ENCODE measurements at regions not wholly inside any gene's neighbourhood (a gene's known extent, or its start where the extent isn't known, plus 50 kb on each side); places are given as distances from the start of the nearest gene placed in this dataset.
A peak's percentile ranks its signal among the peaks of the same experiment; 100 is the strongest.

DNA sequence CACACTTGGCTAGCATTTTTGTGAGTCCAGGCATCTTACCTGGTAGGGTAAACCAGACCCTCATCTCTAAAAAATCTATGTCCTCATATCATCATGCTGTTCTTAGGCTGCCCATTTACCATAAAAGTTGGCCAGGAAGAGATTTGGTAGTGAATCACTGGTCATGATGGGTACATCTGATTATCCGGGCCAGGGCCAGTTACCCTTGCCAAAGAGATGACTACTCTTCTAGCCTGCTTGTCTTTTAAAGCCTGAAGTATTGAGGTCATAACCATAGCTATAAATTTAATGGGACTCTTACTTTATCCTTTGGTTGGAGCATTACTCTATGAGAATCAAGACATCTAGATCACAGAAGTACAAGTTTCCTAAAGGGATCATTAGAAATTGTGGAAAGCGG lies 276.8 kb downstream of the TENT5A start:
- Histone ChIP-seq H3K27me3 (ENCODE audit: insufficient read depth, low read length) (no peaks in the 10 kb centered on the region), H3K9me2 (ENCODE audit: low read depth, low read length) (no peaks in the 10 kb centered on the region), H3K27ac (ENCODE audit: low read depth, low read length, poor library complexity, severe bottlenecking) (no peak overlapping the region)

DNA sequence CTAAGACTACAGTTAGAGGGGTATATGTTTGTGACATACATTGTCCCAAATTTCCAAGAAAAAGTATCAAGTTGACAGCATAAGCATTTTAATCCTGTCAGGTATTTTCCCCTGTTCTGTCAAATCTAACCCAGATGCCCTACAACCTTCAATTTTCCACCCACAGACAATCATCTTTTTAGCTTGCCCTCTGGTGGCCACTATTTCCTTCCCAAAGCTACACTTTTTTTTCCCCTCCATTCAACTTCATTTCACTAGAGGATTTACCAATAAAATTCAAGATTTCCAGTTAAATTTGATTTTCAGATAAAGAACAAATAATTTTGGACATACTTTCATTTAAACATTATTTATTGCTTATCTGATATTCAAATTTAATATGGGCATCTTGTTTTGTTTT lies 286.6 kb downstream of the TENT5A start:
- Histone ChIP-seq H3F3A (ENCODE audit: insufficient read depth, low read length) (no peaks in the 10 kb centered on the region), H3K27me3 (ENCODE audit: insufficient read depth, low read length) (no peaks in the 10 kb centered on the region), H3K4me2 (ENCODE audit: low read length) (no peak overlapping the region), H3K9ac (ENCODE audit: low read length) (no peak overlapping the region), H3K36me3 (ENCODE audit: insufficient read depth, low read length) (no peaks in the 10 kb centered on the region), H3K4me1 (ENCODE audit: insufficient read depth, low read length, severe bottlenecking) (no peaks in the 10 kb centered on the region), H3K4me3 (ENCODE audit: low read depth, low read length, poor library complexity, severe bottlenecking) (no peak overlapping the region), H3K9me3 (ENCODE audit: low read length) (no peaks in the 10 kb centered on the region), H3K27ac (ENCODE audit: low read depth, low read length, poor library complexity, severe bottlenecking) (no peak overlapping the region), H4K20me1 (ENCODE audit: insufficient read depth, low read length) (no peaks in the 10 kb centered on the region), H2AFZ (ENCODE audit: low read length) (no peak overlapping the region), H3K79me2 (ENCODE audit: insufficient read depth, low read length) (no peaks in the 10 kb centered on the region), H3K9me2 (ENCODE audit: low read depth, low read length) (no peaks in the 10 kb centered on the region)
- TF ChIP-seq, protein P1, sequence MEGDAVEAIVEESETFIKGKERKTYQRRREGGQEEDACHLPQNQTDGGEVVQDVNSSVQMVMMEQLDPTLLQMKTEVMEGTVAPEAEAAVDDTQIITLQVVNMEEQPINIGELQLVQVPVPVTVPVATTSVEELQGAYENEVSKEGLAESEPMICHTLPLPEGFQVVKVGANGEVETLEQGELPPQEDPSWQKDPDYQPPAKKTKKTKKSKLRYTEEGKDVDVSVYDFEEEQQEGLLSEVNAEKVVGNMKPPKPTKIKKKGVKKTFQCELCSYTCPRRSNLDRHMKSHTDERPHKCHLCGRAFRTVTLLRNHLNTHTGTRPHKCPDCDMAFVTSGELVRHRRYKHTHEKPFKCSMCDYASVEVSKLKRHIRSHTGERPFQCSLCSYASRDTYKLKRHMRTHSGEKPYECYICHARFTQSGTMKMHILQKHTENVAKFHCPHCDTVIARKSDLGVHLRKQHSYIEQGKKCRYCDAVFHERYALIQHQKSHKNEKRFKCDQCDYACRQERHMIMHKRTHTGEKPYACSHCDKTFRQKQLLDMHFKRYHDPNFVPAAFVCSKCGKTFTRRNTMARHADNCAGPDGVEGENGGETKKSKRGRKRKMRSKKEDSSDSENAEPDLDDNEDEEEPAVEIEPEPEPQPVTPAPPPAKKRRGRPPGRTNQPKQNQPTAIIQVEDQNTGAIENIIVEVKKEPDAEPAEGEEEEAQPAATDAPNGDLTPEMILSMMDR (IDR thresholded peaks at IDR 0.05; ENCODE audit: low read length): peak; percentile 44
- TF ChIP-seq EZH2 (IDR thresholded peaks at IDR 0.05; ENCODE audit: borderline replicate concordance, low read length): no peak

More for the DNA sequence above, 276.8 kb downstream of the TENT5A start:
- Histone ChIP-seq H3K4me1 (ENCODE audit: insufficient read depth, low read length, severe bottlenecking) (no peaks in the 10 kb centered on the region), H3K4me2 (ENCODE audit: low read length) (no peak overlapping the region), H3K79me2 (ENCODE audit: insufficient read depth, low read length) (no peaks in the 10 kb centered on the region), H3K4me3 (ENCODE audit: low read depth, low read length, poor library complexity, severe bottlenecking) (no peak overlapping the region), H3K9ac (ENCODE audit: low read length) (no peak overlapping the region), H3K9me3 (ENCODE audit: low read length) (no peaks in the 10 kb centered on the region), H2AFZ (ENCODE audit: low read length) (no peak overlapping the region), H3F3A (ENCODE audit: insufficient read depth, low read length) (no peaks in the 10 kb centered on the region), H4K20me1 (ENCODE audit: insufficient read depth, low read length) (no peaks in the 10 kb centered on the region), H3K36me3 (ENCODE audit: insufficient read depth, low read length) (no peaks in the 10 kb centered on the region)
- TF ChIP-seq EZH2 (IDR thresholded peaks at IDR 0.05; ENCODE audit: borderline replicate concordance, low read length): no peak
- TF ChIP-seq, protein P1 (IDR thresholded peaks at IDR 0.05; ENCODE audit: low read length): no peak

DNA sequence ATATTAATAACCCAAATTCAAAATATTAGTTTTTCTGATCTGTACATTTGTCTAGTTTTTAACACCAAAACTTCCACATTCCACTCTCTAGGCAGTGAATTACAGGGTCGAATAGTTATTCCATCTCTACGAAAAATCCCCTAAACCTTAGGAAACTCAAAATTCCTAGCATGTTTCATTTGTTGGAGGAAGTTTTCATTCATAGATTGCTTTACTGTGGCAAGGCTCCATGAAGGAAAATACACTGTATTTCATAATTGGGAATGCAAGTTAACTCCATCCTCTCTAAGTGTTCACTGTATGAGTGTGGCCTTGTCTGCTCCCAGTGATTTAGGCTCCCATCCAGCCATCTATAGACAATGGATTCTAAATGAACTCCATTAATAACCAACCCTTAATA lies 296.1 kb downstream of the TENT5A start:
- no peak overlapping the region for H3K4me3 ChIP-seq (ENCODE audit: low read depth, low read length, poor library complexity, severe bottlenecking)
- no peak overlapping the region for H3K9ac ChIP-seq (ENCODE audit: low read length)
- no peak overlapping the region for H3K4me2 ChIP-seq (ENCODE audit: low read length)
- H3K27me3 ChIP-seq (ENCODE audit: insufficient read depth, low read length): no peaks in the 10 kb centered on the region
- H3K9me3 ChIP-seq (ENCODE audit: low read length): no peaks in the 10 kb centered on the region
- no peaks in the 10 kb centered on the region for H4K20me1 ChIP-seq (ENCODE audit: insufficient read depth, low read length)
- H3K27ac ChIP-seq (ENCODE audit: low read depth, low read length, poor library complexity, severe bottlenecking): no peak overlapping the region
- TF ChIP-seq, protein P1 (IDR thresholded peaks at IDR 0.05; ENCODE audit: low read length): no peak
- TF ChIP-seq EZH2 (IDR thresholded peaks at IDR 0.05; ENCODE audit: borderline replicate concordance, low read length): no peak
- H2AFZ ChIP-seq (ENCODE audit: low read length): no peak overlapping the region
- H3K4me1 ChIP-seq (ENCODE audit: insufficient read depth, low read length, severe bottlenecking): no peaks in the 10 kb centered on the region
- no peaks in the 10 kb centered on the region for H3F3A ChIP-seq (ENCODE audit: insufficient read depth, low read length)
- no peaks in the 10 kb centered on the region for H3K79me2 ChIP-seq (ENCODE audit: insufficient read depth, low read length)
- no peaks in the 10 kb centered on the region for H3K36me3 ChIP-seq (ENCODE audit: insufficient read depth, low read length)
- H3K9me2 ChIP-seq (ENCODE audit: low read depth, low read length): no peaks in the 10 kb centered on the region

Data from OCI-LY1 (cell line).